Left renal cortex interstitium (tissue), 4 donors: ENCODE measurements at regions not wholly inside any gene's neighbourhood (a gene's known extent, or its start where the extent isn't known, plus 50 kb on each side); places are given as distances from the start of the nearest gene placed in this dataset.

Experiments
- DNase-seq, 4 donors: peaks; one replicate each; pipeline ENCODE4 v3.0.0-alpha.2; 2013; ENCODE audit warnings: low read depth in 4 of 4, low spot score in 2 of 4, missing footprints in 1 of 4

- DNase-seq, result no peak
These were observed 56.7 kb upstream of the SLC44A1 start for GRCh38 chr9:105187781-105188180.

DNA sequence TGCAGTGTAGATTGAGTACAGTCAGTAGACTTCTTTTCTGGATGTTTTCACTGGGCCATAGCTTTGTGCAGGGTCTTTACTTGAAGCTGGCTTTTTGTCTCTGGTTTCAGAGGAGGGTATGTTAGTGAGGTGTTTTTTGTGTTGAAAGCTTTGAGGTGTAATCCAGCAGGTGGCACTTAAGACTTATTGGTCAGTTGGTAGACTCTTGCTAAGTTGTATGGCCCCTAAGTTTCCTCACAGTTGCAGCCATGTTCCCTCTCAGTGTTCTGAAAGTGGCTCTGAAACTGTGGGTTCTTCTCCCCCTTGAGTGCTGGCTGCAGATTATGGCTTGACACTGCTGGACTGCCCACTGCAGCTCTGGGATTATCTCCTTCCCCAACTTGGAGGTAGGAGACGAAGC is 55.7 kb upstream of the SLC44A1 start:
- DNase-seq, result no peak

GRCh38 chr9:105191508-105192121 is 52.8 kb upstream of the SLC44A1 start:
- DNase-seq, result no peak

DNA sequence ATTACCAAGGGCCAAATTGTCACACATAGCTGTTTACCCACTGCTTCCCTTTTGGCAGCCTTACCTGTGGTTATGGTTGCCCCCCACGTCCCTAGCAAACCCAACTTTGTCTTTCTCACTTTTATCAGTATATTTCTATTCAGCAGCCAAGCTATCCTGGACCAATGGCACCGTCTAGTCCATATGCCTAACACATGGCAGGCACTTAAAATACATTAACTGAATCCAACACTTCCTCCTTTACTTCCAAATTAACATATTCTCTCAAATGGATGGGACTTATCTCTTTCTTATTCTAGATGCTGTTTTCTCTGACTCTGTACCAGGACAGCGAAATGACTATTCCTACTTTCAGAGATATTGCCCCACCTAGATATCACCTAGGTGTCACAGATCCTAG is 50.9 kb upstream of the SLC44A1 start:
- DNase-seq, result no peak

GRCh38 chr9:105194234-105194633 is 50.2 kb upstream of the SLC44A1 start:
- no peak for DNase-seq
